Activated CD4-positive, alpha-beta memory T cell treated with anti-CD3 and anti-CD28 coated beads, Interleukin-2, amount 10 ng/mL, durations not matched to agents 7 days and 5 days (primary cell): ENCODE measurements at regions not wholly inside any gene's neighbourhood (a gene's known extent, or its start where the extent isn't known, plus 50 kb on each side); places are given as distances from the start of the nearest gene placed in this dataset.

Experiments used
- CTCF ChIA-PET: fragments of 350-600 bp; sonication (Branson Sonifier 250); formaldehyde crosslinking; loops from one replicate; lab custom pipeline; 2021; ENCODE audit warnings: antibody characterized with exemption, inconsistent platforms; lab: Charles Lee
- POLR2A ChIA-PET: fragments of 350-600 bp; sonication (Branson Sonifier 250); formaldehyde crosslinking; loops from one replicate; lab custom pipeline; 2021; ENCODE audit warnings: antibody characterized with exemption; lab: Charles Lee
- DNase-seq: peaks from one replicate; pipeline ENCODE4 v3.0.0-alpha.2; 2020
- H3K27ac Mint-ChIP-seq: one replicate; pipeline ENCODE4 v1.8.0; 2021; ENCODE audit warnings: mild to moderate bottlenecking, mixed read lengths
- H3K27me3 Mint-ChIP-seq: one replicate; pipeline ENCODE4 v1.8.0; 2021; ENCODE audit warnings: mixed read lengths
- H3K36me3 Mint-ChIP-seq: one replicate; pipeline ENCODE4 v1.8.0; 2021; ENCODE audit warnings: low read depth, mixed read lengths
- H3K4me1 Mint-ChIP-seq: one replicate; pipeline ENCODE4 v1.8.0; 2021; ENCODE audit warnings: mixed read lengths
- H3K4me3 Mint-ChIP-seq: one replicate; pipeline ENCODE4 v1.8.0; 2021; ENCODE audit warnings: mild to moderate bottlenecking, mixed read lengths
- H3K9me3 Mint-ChIP-seq: one replicate; pipeline ENCODE4 v1.8.0; 2021; ENCODE audit warnings: mixed read lengths

GRCh38 chr9:91055845-91056244 is 254.2 kb downstream of the SYK start:
- no peak overlapping the region for H3K27ac Mint-ChIP-seq
- H3K36me3 Mint-ChIP-seq = peaks cover 15% of the 10 kb centered on the region
- ChIA-PET CTCF (no interaction called here), POLR2A (no interaction called here)
- peaks cover 15% of the 10 kb centered on the region for H3K4me1 Mint-ChIP-seq
- DNase-seq = no peak
- H3K9me3 Mint-ChIP-seq = peaks cover 9% of the 10 kb centered on the region
- H3K27me3 Mint-ChIP-seq = peaks cover 2% of the 10 kb centered on the region
- no peak overlapping the region for H3K4me3 Mint-ChIP-seq

- Mint-ChIP-seq H3K9me3 (peaks cover 9% of the 10 kb centered on the region), H3K36me3 (peaks cover 17% of the 10 kb centered on the region), H3K27ac (no peak overlapping the region), H3K4me1 (peaks cover 17% of the 10 kb centered on the region), H3K4me3 (no peak overlapping the region), H3K27me3 (no peaks in the 10 kb centered on the region)
- ChIA-PET CTCF (no interaction called here), POLR2A (no interaction called here)
- DNase-seq = no peak
Measured at GRCh38 chr9:91056486-91056885, 254.9 kb downstream of the SYK start.

GRCh38 chr9:91056917-91057316 is 255.3 kb downstream of the SYK start:
- DNase-seq = no peak
- Mint-ChIP-seq H3K4me1 (peaks cover 21% of the 10 kb centered on the region), H3K4me3 (no peak overlapping the region), H3K9me3 (peaks cover 9% of the 10 kb centered on the region), H3K36me3 (peaks cover 21% of the 10 kb centered on the region), H3K27me3 (no peaks in the 10 kb centered on the region), H3K27ac (no peak overlapping the region)
- CTCF ChIA-PET = no interaction called here
- POLR2A ChIA-PET = no interaction called here

- CTCF ChIA-PET = interaction anchor here (1.0 kb wide), 1 partner anchor 17 kb away, joined by 3 read pairs; no protein-coding TSS in a partner anchor
- Mint-ChIP-seq H3K36me3 (peaks cover 13% of the 10 kb centered on the region), H3K9me3 (peaks cover 2% of the 10 kb centered on the region), H3K27ac (no peak overlapping the region), H3K27me3 (no peaks in the 10 kb centered on the region), H3K4me1 (peaks cover 23% of the 10 kb centered on the region), H3K4me3 (no peak overlapping the region)
- POLR2A ChIA-PET = interaction anchor here (1.0 to 1.1 kb wide), 2 partner anchors 11 to 17 kb away, joined by 3 read pairs; no protein-coding TSS in a partner anchor
- no peak for DNase-seq
Measured at GRCh38 chr9:91059713-91060112, 258.1 kb downstream of the SYK start.

GRCh38 chr9:91060520-91061343 is 259.1 kb downstream of the SYK start:
- no peak for DNase-seq
- ChIA-PET CTCF (interaction anchor here (1.0 kb wide), 1 partner anchor 669 kb away, joined by 3 read pairs; no protein-coding TSS in a partner anchor), POLR2A (interaction anchor here (1.0 to 2.3 kb wide), 3 partner anchors 10 to 16 kb away, joined by 3 to 10 read pairs (median 3); no protein-coding TSS in a partner anchor)
- Mint-ChIP-seq H3K27me3 (no peaks in the 10 kb centered on the region), H3K27ac (no peak overlapping the region), H3K9me3 (peaks cover 5% of the 10 kb centered on the region), H3K4me3 (no peak overlapping the region), H3K36me3 (peaks cover 22% of the 10 kb centered on the region), H3K4me1 (peaks cover 23% of the 10 kb centered on the region)

GRCh38 chr9:91061506-91061905 is 259.9 kb downstream of the SYK start:
- Mint-ChIP-seq H3K27me3 (no peaks in the 10 kb centered on the region), H3K9me3 (peaks cover 5% of the 10 kb centered on the region), H3K4me1 (peaks cover 23% of the 10 kb centered on the region), H3K4me3 (no peak overlapping the region), H3K36me3 (peaks cover 30% of the 10 kb centered on the region), H3K27ac (no peak overlapping the region)
- CTCF ChIA-PET = interaction anchor here (1.0 to 1.1 kb wide), 2 partner anchors 147 to 668 kb away, joined by 3 to 4 read pairs; no protein-coding TSS in a partner anchor
- DNase-seq = no peak
- POLR2A ChIA-PET = interaction anchor here (1.1 to 2.3 kb wide), 3 partner anchors 10 to 132 kb away, joined by 3 to 10 read pairs (median 3); no protein-coding TSS in a partner anchor

- H3K4me1 Mint-ChIP-seq = peaks cover 19% of the 10 kb centered on the region
- H3K27me3 Mint-ChIP-seq = no peaks in the 10 kb centered on the region
- no peak for DNase-seq
- H3K4me3 Mint-ChIP-seq = no peak overlapping the region
- peaks cover 38% of the 10 kb centered on the region for H3K36me3 Mint-ChIP-seq
- ChIA-PET CTCF (interaction anchor here (0.5 to 1.1 kb wide), 2 partner anchors 28 to 147 kb away, joined by 3 to 4 read pairs; no protein-coding TSS in a partner anchor), POLR2A (interaction anchor here (1.1 to 2.3 kb wide), 3 partner anchors 9 to 131 kb away, joined by 3 to 10 read pairs (median 3); no protein-coding TSS in a partner anchor)
- peaks cover 5% of the 10 kb centered on the region for H3K9me3 Mint-ChIP-seq
- H3K27ac Mint-ChIP-seq = no peak overlapping the region
Measured at GRCh38 chr9:91062281-91062680, 260.7 kb downstream of the SYK start.

- POLR2A ChIA-PET = no interaction called here
- CTCF ChIA-PET = no interaction called here
- H3K9me3 Mint-ChIP-seq = peaks cover 5% of the 10 kb centered on the region
- H3K27ac Mint-ChIP-seq = no peak overlapping the region
- H3K4me1 Mint-ChIP-seq = peaks cover 17% of the 10 kb centered on the region
- H3K36me3 Mint-ChIP-seq = peaks cover 42% of the 10 kb centered on the region
- no peak overlapping the region for H3K4me3 Mint-ChIP-seq
- DNase-seq = no peak
- H3K27me3 Mint-ChIP-seq = no peaks in the 10 kb centered on the region
Measured at GRCh38 chr9:91063471-91063870, 261.9 kb downstream of the SYK start.

GRCh38 chr9:91065231-91066041 is 263.8 kb downstream of the SYK start:
- Mint-ChIP-seq H3K36me3 (peaks cover 54% of the 10 kb centered on the region), H3K27me3 (no peaks in the 10 kb centered on the region), H3K4me1 (peaks cover 23% of the 10 kb centered on the region), H3K9me3 (peaks cover 3% of the 10 kb centered on the region), H3K4me3 (no peak overlapping the region), H3K27ac (no peak overlapping the region)
- ChIA-PET POLR2A (no interaction called here), CTCF (no interaction called here)
- DNase-seq = no peak

- peaks cover 20% of the 10 kb centered on the region for H3K4me1 Mint-ChIP-seq
- H3K4me3 Mint-ChIP-seq = no peak overlapping the region
- ChIA-PET POLR2A (no interaction called here), CTCF (no interaction called here)
- DNase-seq = no peak
- peaks cover 54% of the 10 kb centered on the region for H3K36me3 Mint-ChIP-seq
- no peaks in the 10 kb centered on the region for H3K27me3 Mint-ChIP-seq
- H3K9me3 Mint-ChIP-seq = peaks cover 3% of the 10 kb centered on the region
- no peak overlapping the region for H3K27ac Mint-ChIP-seq
Measured at GRCh38 chr9:91066042-91066415, 264.4 kb downstream of the SYK start.

GRCh38 chr9:91066856-91067255 is 265.2 kb downstream of the SYK start:
- POLR2A ChIA-PET = interaction anchor here (1.0 kb wide), 1 partner anchor 45 kb away, joined by 3 read pairs; no protein-coding TSS in a partner anchor
- CTCF ChIA-PET = no interaction called here
- no peak overlapping the region for H3K27ac Mint-ChIP-seq
- H3K27me3 Mint-ChIP-seq = no peaks in the 10 kb centered on the region
- peaks cover 3% of the 10 kb centered on the region for H3K9me3 Mint-ChIP-seq
- no peak for DNase-seq
- no peak overlapping the region for H3K4me3 Mint-ChIP-seq
- H3K4me1 Mint-ChIP-seq = peaks cover 23% of the 10 kb centered on the region
- H3K36me3 Mint-ChIP-seq = peaks cover 49% of the 10 kb centered on the region

- POLR2A ChIA-PET = interaction anchor here (1.0 kb wide), 1 partner anchor 44 kb away, joined by 3 read pairs; no protein-coding TSS in a partner anchor
Measured at GRCh38 chr9:91067306-91067860, 265.8 kb downstream of the SYK start.

More at GRCh38 chr9:91067306-91067860, 265.8 kb downstream of the SYK start:
- no peak overlapping the region for H3K4me3 Mint-ChIP-seq
- H3K4me1 Mint-ChIP-seq = peaks cover 27% of the 10 kb centered on the region
- no peaks in the 10 kb centered on the region for H3K27me3 Mint-ChIP-seq
- peaks cover 3% of the 10 kb centered on the region for H3K9me3 Mint-ChIP-seq
- H3K36me3 Mint-ChIP-seq = peaks cover 49% of the 10 kb centered on the region
- H3K27ac Mint-ChIP-seq = no peak overlapping the region
- CTCF ChIA-PET = interaction anchor here (0.6 kb wide), 1 partner anchor 225 kb away, joined by 7 read pairs; no protein-coding TSS in a partner anchor
- DNase-seq = no peak
